Neural cell (in vitro differentiated cells): ENCODE measurements at regions not wholly inside any gene's neighbourhood (a gene's known extent, or its start where the extent isn't known, plus 50 kb on each side); places are given as distances from the start of the nearest gene placed in this dataset.

Source experiments
- EZH2 ChIP-seq: fragments of 200-600, 300-800 bp; shearing (Covaris generic), sonication (generic); IDR thresholded peaks from 2 replicates; pipeline ENCODE4 v1.6.1; 2014; ENCODE audit warnings: antibody characterized with exemption, low read length, borderline replicate concordance, mild to moderate bottlenecking; ENCODE audit not compliant: insufficient read depth, poor library complexity, severe bottlenecking
- POLR2AphosphoS5 ChIP-seq: IDR thresholded peaks from 2 replicates; pipeline ENCODE4 v1.6.1; 2012
- RAD21 ChIP-seq: fragments of 450-650 bp; conservative IDR thresholded peaks from 2 replicates; pipeline ENCODE4 v1.6.1; 2014; ENCODE audit warnings: antibody characterized with exemption, mild to moderate bottlenecking, moderate library complexity
- SMC3 ChIP-seq: fragments of 450-650 bp; conservative IDR thresholded peaks from 2 replicates; pipeline ENCODE4 v1.6.1; 2014; ENCODE audit warnings: antibody characterized with exemption, mild to moderate bottlenecking, moderate library complexity; ENCODE audit not compliant: poor library complexity
- TAF1 ChIP-seq: IDR thresholded peaks from 2 replicates; pipeline ENCODE4 v1.6.1; 2012; ENCODE audit warnings: low read depth
- TF ChIP-seq, protein P1 (sequence below): fragments of 450-650 bp; IDR thresholded peaks from 2 replicates; pipeline ENCODE4 v1.5.1; 2014; ENCODE audit warnings: antibody characterized with exemption, mild to moderate bottlenecking, moderate library complexity; ENCODE audit not compliant: poor library complexity, severe bottlenecking
- TF ChIP-seq, protein P2 (sequence below): IDR thresholded peaks from 2 replicates; pipeline ENCODE4 v1.6.1; 2012; ENCODE audit warnings: borderline replicate concordance

- TF ChIP-seq, protein P1, sequence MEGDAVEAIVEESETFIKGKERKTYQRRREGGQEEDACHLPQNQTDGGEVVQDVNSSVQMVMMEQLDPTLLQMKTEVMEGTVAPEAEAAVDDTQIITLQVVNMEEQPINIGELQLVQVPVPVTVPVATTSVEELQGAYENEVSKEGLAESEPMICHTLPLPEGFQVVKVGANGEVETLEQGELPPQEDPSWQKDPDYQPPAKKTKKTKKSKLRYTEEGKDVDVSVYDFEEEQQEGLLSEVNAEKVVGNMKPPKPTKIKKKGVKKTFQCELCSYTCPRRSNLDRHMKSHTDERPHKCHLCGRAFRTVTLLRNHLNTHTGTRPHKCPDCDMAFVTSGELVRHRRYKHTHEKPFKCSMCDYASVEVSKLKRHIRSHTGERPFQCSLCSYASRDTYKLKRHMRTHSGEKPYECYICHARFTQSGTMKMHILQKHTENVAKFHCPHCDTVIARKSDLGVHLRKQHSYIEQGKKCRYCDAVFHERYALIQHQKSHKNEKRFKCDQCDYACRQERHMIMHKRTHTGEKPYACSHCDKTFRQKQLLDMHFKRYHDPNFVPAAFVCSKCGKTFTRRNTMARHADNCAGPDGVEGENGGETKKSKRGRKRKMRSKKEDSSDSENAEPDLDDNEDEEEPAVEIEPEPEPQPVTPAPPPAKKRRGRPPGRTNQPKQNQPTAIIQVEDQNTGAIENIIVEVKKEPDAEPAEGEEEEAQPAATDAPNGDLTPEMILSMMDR, result no peak
- no peak for TF ChIP-seq EZH2
- TF ChIP-seq, protein P2, sequence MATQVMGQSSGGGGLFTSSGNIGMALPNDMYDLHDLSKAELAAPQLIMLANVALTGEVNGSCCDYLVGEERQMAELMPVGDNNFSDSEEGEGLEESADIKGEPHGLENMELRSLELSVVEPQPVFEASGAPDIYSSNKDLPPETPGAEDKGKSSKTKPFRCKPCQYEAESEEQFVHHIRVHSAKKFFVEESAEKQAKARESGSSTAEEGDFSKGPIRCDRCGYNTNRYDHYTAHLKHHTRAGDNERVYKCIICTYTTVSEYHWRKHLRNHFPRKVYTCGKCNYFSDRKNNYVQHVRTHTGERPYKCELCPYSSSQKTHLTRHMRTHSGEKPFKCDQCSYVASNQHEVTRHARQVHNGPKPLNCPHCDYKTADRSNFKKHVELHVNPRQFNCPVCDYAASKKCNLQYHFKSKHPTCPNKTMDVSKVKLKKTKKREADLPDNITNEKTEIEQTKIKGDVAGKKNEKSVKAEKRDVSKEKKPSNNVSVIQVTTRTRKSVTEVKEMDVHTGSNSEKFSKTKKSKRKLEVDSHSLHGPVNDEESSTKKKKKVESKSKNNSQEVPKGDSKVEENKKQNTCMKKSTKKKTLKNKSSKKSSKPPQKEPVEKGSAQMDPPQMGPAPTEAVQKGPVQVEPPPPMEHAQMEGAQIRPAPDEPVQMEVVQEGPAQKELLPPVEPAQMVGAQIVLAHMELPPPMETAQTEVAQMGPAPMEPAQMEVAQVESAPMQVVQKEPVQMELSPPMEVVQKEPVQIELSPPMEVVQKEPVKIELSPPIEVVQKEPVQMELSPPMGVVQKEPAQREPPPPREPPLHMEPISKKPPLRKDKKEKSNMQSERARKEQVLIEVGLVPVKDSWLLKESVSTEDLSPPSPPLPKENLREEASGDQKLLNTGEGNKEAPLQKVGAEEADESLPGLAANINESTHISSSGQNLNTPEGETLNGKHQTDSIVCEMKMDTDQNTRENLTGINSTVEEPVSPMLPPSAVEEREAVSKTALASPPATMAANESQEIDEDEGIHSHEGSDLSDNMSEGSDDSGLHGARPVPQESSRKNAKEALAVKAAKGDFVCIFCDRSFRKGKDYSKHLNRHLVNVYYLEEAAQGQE, result no peak
- TF ChIP-seq TAF1, result no peak
- TF ChIP-seq SMC3, result no peak
- TF ChIP-seq POLR2AphosphoS5, result no peak
- TF ChIP-seq RAD21, result no peak
Measured at GRCh38 chr4:136112116-136112515, 1420.2 kb downstream of the PCDH18 start.
